ENCODE measurements at regions not wholly inside any gene's neighbourhood (a gene's known extent, or its start where the extent isn't known, plus 50 kb on each side); places are given as distances from the start of the nearest gene placed in this dataset.
A peak's percentile ranks its signal among the peaks of the same experiment; 100 is the strongest.

DNA sequence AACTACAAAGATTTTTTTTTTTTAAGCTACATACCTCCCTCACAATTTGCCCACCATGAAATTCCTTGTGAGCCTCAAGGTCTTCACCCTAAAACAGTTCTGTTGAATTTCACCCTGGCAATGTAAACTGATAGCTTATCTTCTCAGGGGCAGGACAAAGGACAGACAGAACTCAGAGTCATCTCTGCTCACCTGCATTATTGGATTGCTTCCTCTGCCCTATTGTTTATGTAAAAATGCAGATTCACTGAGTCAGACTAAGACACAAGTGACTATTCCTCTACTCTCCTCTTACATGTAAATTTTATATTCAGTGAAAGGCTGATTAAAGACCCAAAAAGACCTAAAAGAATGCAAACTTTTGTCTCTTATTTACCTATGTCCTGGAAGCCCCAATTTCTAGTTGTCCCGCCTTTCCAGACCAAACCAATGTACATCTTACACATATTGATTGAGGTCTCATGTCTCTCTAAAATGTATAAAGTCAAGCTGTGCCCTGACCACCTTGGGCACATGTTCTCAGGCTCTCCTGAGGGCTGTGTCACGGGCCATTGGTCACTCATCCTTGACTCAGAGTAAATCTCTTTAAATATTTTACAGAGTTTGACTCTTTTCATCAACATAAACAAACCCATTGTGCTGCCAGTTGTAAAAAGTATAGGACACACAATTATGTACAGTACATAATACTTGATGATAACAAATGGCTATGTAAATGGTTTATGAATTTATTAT is 440.2 kb downstream of the HTR7 start:
- H3K4me2 ChIP-seq (ENCODE audit: low read depth, low read length): no peak overlapping the region
- no peaks in the 10 kb centered on the region for H3K79me2 ChIP-seq (ENCODE audit: insufficient read depth, low read length)
- intact Hi-C loops (cut with micrococcal nuclease; ENCODE audit: unreplicated experiment) (no loop called here), in situ Hi-C loops (cut with HindIII; ENCODE audit: extremely low pct_ligation_motif_present, low pct_unique_long_range_greater_than_20kb) (no loop called here)
- 0% methylated on average over 2 of the region's 2 CpGs for WGBS (ENCODE audit: low lambda C conversion rate)
- DNase-seq (ENCODE audit: low spot score) (no peak), FAIRE-seq (no peak), ATAC-seq (no peak)
- peaks cover 6% of the 10 kb centered on the region; the same call in 1 of the 2 replicates for H3K4me1 ChIP-seq (ENCODE audit: insufficient read depth, low read length)
- no peak overlapping the region for H2AFZ ChIP-seq (ENCODE audit: low read length)
- TF ChIP-seq ZNF644 (CRISPR knock-in tag; IDR thresholded peaks at IDR 0.05; ENCODE audit: low read depth): no peak
- TF ChIP-seq SOX6 (IDR thresholded peaks at IDR 0.05): no peak
- peak; percentile 30; the same call in 1 of the 2 replicates for TF ChIP-seq SOX6 (CRISPR knock-in tag; IDR thresholded peaks at IDR 0.05)
- H4K20me1 ChIP-seq (ENCODE audit: insufficient read depth, low read length): no peaks in the 10 kb centered on the region
- H3K9ac ChIP-seq (ENCODE audit: insufficient read depth, low read depth, low read length): no peak overlapping the region
- no peak overlapping the region for H3K4me3 ChIP-seq (replicated peaks in 1 of 3; ENCODE audit: insufficient read depth in 1 of 3, low read depth in 2 of 3, low read length in 3 of 3)
- no peak overlapping the region for H3K27ac ChIP-seq (ENCODE audit: extremely low read length, insufficient read depth, low read length)
- ChIA-PET POLR2A (no interaction called here), CTCF (ENCODE audit: low intra/inter-chr PET ratio, low total read pairs) (no interaction called here)
- no peaks in the 10 kb centered on the region for H3K9me3 ChIP-seq (ENCODE audit: low read length)
- no peaks in the 10 kb centered on the region for H3K27me3 ChIP-seq (ENCODE audit: control insufficient read depth in 1 of 2, insufficient read depth in 2 of 2, low read length in 2 of 2)
- no TSS peak for BruUV-seq (replicated peaks)
- no peaks in the 10 kb centered on the region for H3K36me3 ChIP-seq (replicated peaks in 1 of 2; ENCODE audit: control insufficient read depth in 1 of 2, insufficient read depth in 2 of 2, low read length in 2 of 2)

DNA sequence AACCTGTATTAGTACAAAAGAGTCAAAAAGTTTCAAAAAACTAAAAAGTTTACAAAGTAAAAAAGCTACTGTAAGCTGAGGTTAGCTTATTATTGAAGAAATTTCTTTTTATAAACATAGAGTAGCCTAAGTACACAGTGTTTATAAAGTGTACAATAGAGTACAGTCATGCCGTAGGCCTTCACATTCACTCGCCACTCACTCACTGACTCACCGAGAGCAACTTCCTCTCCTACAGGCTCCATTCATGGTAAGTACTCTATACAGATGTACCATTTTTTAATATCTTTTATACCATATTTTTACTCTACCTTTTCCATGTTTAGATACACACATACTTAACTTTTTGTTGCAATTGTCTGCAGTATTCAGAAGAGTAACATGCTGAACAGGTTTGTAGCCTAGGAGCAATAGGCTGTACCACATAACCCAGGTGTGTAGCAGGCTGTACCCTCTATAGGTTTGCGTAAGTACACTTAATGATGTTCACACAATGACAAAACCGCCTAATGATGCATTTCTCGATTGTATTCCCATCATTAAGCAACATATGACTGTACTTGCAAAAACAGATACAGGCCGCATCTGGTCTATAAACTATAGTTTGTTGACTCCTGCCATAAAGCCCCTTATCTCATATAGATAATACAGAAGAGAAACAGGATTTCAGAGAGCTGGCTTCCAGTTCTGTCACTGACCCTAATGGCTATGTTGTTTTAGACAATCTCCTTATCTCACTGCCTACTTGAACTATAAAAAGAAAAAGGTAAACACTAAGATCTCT is 438.8 kb downstream of the HTR7 start:
- H3K36me3 ChIP-seq (replicated peaks in 1 of 2; ENCODE audit: control insufficient read depth in 1 of 2, insufficient read depth in 2 of 2, low read length in 2 of 2): no peaks in the 10 kb centered on the region
- H3K9ac ChIP-seq (ENCODE audit: insufficient read depth, low read depth, low read length): no peak overlapping the region
- 3% methylated on average over 7 of the region's 7 CpGs for WGBS (ENCODE audit: low lambda C conversion rate)
- BruUV-seq (replicated peaks): no TSS peak
- FAIRE-seq: no peak
- CTCF ChIA-PET (ENCODE audit: low intra/inter-chr PET ratio, low total read pairs): no interaction called here
- no peaks in the 10 kb centered on the region for H3K79me2 ChIP-seq (ENCODE audit: insufficient read depth, low read length)
- peak; percentile 7 for DNase-seq (ENCODE audit: low spot score)
- no peaks in the 10 kb centered on the region for H3K27me3 ChIP-seq (ENCODE audit: control insufficient read depth in 1 of 2, insufficient read depth in 2 of 2, low read length in 2 of 2)
- H3K27ac ChIP-seq (ENCODE audit: extremely low read length, insufficient read depth, low read length): no peak overlapping the region
- no peak for TF ChIP-seq ZNF230 (CRISPR knock-in tag; IDR thresholded peaks at IDR 0.05)
- TF ChIP-seq HNF4A (CRISPR knock-in tag; IDR thresholded peaks at IDR 0.05): peak; percentile 31; the same call in 1 of the 2 replicates
- no peak for TF ChIP-seq ZNF235 (CRISPR knock-in tag; IDR thresholded peaks at IDR 0.05; ENCODE audit: borderline replicate concordance)
- no peak for TF ChIP-seq SOX6 (IDR thresholded peaks at IDR 0.05)
- 0 out of 2 replicates have a peak, but pooled peaks have one; percentile 15 for TF ChIP-seq SOX6 (CRISPR knock-in tag; IDR thresholded peaks at IDR 0.05)
- TF ChIP-seq, protein P1, sequence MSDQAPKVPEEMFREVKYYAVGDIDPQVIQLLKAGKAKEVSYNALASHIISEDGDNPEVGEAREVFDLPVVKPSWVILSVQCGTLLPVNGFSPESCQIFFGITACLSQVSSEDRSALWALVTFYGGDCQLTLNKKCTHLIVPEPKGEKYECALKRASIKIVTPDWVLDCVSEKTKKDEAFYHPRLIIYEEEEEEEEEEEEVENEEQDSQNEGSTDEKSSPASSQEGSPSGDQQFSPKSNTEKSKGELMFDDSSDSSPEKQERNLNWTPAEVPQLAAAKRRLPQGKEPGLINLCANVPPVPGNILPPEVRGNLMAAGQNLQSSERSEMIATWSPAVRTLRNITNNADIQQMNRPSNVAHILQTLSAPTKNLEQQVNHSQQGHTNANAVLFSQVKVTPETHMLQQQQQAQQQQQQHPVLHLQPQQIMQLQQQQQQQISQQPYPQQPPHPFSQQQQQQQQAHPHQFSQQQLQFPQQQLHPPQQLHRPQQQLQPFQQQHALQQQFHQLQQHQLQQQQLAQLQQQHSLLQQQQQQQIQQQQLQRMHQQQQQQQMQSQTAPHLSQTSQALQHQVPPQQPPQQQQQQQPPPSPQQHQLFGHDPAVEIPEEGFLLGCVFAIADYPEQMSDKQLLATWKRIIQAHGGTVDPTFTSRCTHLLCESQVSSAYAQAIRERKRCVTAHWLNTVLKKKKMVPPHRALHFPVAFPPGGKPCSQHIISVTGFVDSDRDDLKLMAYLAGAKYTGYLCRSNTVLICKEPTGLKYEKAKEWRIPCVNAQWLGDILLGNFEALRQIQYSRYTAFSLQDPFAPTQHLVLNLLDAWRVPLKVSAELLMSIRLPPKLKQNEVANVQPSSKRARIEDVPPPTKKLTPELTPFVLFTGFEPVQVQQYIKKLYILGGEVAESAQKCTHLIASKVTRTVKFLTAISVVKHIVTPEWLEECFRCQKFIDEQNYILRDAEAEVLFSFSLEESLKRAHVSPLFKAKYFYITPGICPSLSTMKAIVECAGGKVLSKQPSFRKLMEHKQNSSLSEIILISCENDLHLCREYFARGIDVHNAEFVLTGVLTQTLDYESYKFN (CRISPR knock-in tag; conservative IDR thresholded peaks at IDR 0.05): peak; percentile 39; the same call in 1 of the 2 replicates
- peak; percentile 63 for TF ChIP-seq FOSL2 (CRISPR knock-in tag; IDR thresholded peaks at IDR 0.05)
- POLR2A ChIA-PET: no interaction called here
- H3K4me3 ChIP-seq (replicated peaks in 1 of 3; ENCODE audit: insufficient read depth in 1 of 3, low read depth in 2 of 3, low read length in 3 of 3): no peak overlapping the region
- no peak overlapping the region for H2AFZ ChIP-seq (ENCODE audit: low read length)
- ATAC-seq: peak; percentile 88
- H3K4me2 ChIP-seq (ENCODE audit: low read depth, low read length): no peak overlapping the region; the same call in 1 of the 2 replicates
- in situ Hi-C loops (cut with HindIII; ENCODE audit: extremely low pct_ligation_motif_present, low pct_unique_long_range_greater_than_20kb) (no loop called here), intact Hi-C loops (cut with micrococcal nuclease; ENCODE audit: unreplicated experiment) (no loop called here)
- H3K9me3 ChIP-seq (ENCODE audit: low read length): no peaks in the 10 kb centered on the region
- peaks cover 6% of the 10 kb centered on the region; the same call in 1 of the 2 replicates for H3K4me1 ChIP-seq (ENCODE audit: insufficient read depth, low read length)
- H4K20me1 ChIP-seq (ENCODE audit: insufficient read depth, low read length): no peaks in the 10 kb centered on the region

Data from HepG2 (cell line).